SU-DHL-6 (cell line): ENCODE measurements at regions not wholly inside any gene's neighbourhood (a gene's known extent, or its start where the extent isn't known, plus 50 kb on each side); places are given as distances from the start of the nearest gene placed in this dataset.

Source experiments
- CTCF ChIP-seq: fragments of 200-600 bp; sonication (generic); IDR thresholded peaks from one replicate; pipeline ENCODE4 v1.5.1; 2017; ENCODE audit warnings: antibody characterized with exemption, mild to moderate bottlenecking, low read length, moderate library complexity; ENCODE audit not compliant: insufficient read depth, poor library complexity, severe bottlenecking
- EZH2phosphoT487 ChIP-seq: fragments of 200-600 bp; sonication (generic), shearing (Covaris generic); conservative IDR thresholded peaks from 2 replicates; pipeline ENCODE4 v1.6.1; 2018; ENCODE audit warnings: mild to moderate bottlenecking, antibody characterized with exemption, low read length, moderate library complexity, mixed read lengths

GRCh38 chr13:61187471-61187870, 228.2 kb downstream of the PCDH20 start:
- no peak for TF ChIP-seq CTCF
- no peak for TF ChIP-seq EZH2phosphoT487
